Endodermal cell (in vitro differentiated cells): ENCODE measurements at regions not wholly inside any gene's neighbourhood (a gene's known extent, or its start where the extent isn't known, plus 50 kb on each side); places are given as distances from the start of the nearest gene placed in this dataset.

Experiments used
- DNase-seq: peaks from one replicate; pipeline ENCODE4 v3.0.0-alpha.2; 2017
- H3K27ac ChIP-seq: 2 replicates; pipeline ENCODE4 v1.5.1; 2013; ENCODE audit warnings: mild to moderate bottlenecking, low read depth, low read length, moderate library complexity
- H3K27me3 ChIP-seq: 2 replicates; pipeline ENCODE4 v1.6.1; 2013; ENCODE audit warnings: mild to moderate bottlenecking, low read length, moderate library complexity; ENCODE audit not compliant: insufficient read depth, control insufficient read depth, poor library complexity, severe bottlenecking
- H3K36me3 ChIP-seq: 2 replicates; pipeline ENCODE4 v1.7.0; 2013; ENCODE audit warnings: mild to moderate bottlenecking, low read length, moderate library complexity; ENCODE audit not compliant: control insufficient read depth, insufficient read depth
- H3K4me1 ChIP-seq: one replicate; pipeline ENCODE4 v1.7.0; 2013; ENCODE audit warnings: low read length; ENCODE audit not compliant: control insufficient read depth, insufficient read depth
- H3K4me3 ChIP-seq: 2 replicates; pipeline ENCODE4 v1.5.1; 2013; ENCODE audit warnings: mild to moderate bottlenecking, low read length, moderate library complexity
- H3K9ac ChIP-seq: 2 replicates; pipeline ENCODE4 v1.6.1; 2013; ENCODE audit warnings: mild to moderate bottlenecking, low read length, moderate library complexity; ENCODE audit not compliant: poor library complexity, severe bottlenecking; ENCODE audit errors: extremely low read depth
- H3K9me3 ChIP-seq: 2 replicates; pipeline ENCODE4 v1.6.1; 2013; ENCODE audit warnings: mild to moderate bottlenecking, low read length, moderate library complexity; ENCODE audit not compliant: control insufficient read depth
- H3K27ac Mint-ChIP-seq: 2 replicates; pipeline ENCODE4 v1.8.0; 2020; ENCODE audit warnings: mixed read lengths
- H3K27me3 Mint-ChIP-seq: 2 replicates; pipeline ENCODE4 v1.8.0; 2021; ENCODE audit warnings: mild to moderate bottlenecking, mixed read lengths; ENCODE audit not compliant: insufficient read depth
- H3K36me3 Mint-ChIP-seq: 2 replicates; pipeline ENCODE4 v1.8.0; 2020; ENCODE audit warnings: low read depth, mixed read lengths
- H3K4me1 Mint-ChIP-seq: 2 replicates; pipeline ENCODE4 v1.8.0; 2020; ENCODE audit warnings: mixed read lengths
- H3K4me3 Mint-ChIP-seq: 2 replicates; pipeline ENCODE4 v1.8.0; 2020; ENCODE audit warnings: mild to moderate bottlenecking, moderate library complexity, mixed read lengths
- H3K9me3 Mint-ChIP-seq: 2 replicates; pipeline ENCODE4 v1.8.0; 2020; ENCODE audit warnings: mild to moderate bottlenecking, mixed read lengths
- CTCF ChIP-seq: fragments of 200-600 bp; sonication (generic); conservative IDR thresholded peaks from 2 replicates; pipeline ENCODE4 v1.5.0; 2021; ENCODE audit warnings: antibody characterized with exemption, mild to moderate bottlenecking
- WGBS, 2 experiments: methylation state at CpG; one replicate each; pipeline versions ENCODE4 v1.1.5 to v1.1.7; 2013; ENCODE audit warnings: missing lambda C conversion rate in 2 of 2, mixed read lengths in 1 of 2; ENCODE audit not compliant: insufficient coverage in 1 of 2, insufficient read length in 1 of 2; 5-methylcytosine and 5-hydroxymethylcytosine counted together

- H3K27me3 ChIP-seq = no peaks in the 10 kb centered on the region
- Mint-ChIP-seq H3K36me3 (no peaks in the 10 kb centered on the region), H3K27ac (no peak overlapping the region), H3K9me3 (peaks cover 2% of the 10 kb centered on the region), H3K4me3 (no peak overlapping the region), H3K27me3 (no peaks in the 10 kb centered on the region), H3K4me1 (peaks cover 4% of the 10 kb centered on the region)
- no peak for TF ChIP-seq CTCF
- H3K27ac ChIP-seq = no peak overlapping the region
- H3K4me1 ChIP-seq = no peaks in the 10 kb centered on the region
- DNase-seq = no peak
- no peak overlapping the region for H3K4me3 ChIP-seq
- 100% methylated on average over 2 of the region's 3 CpGs; no CpG with 5 or more reads in 1 of the 2 experiments for WGBS, 2 experiments
- no peaks in the 10 kb centered on the region for H3K36me3 ChIP-seq
- H3K9me3 ChIP-seq = no peaks in the 10 kb centered on the region
- no peak overlapping the region for H3K9ac ChIP-seq
Observed at GRCh38 chr7:88586890-88587289, 172.6 kb upstream of the ZNF804B start.

- no peaks in the 10 kb centered on the region for H3K9me3 ChIP-seq
- 94 to 100% methylated on average over 3 of the region's 3 CpGs for WGBS, 2 experiments
- H3K4me1 Mint-ChIP-seq = peaks cover 5% of the 10 kb centered on the region
- H3K27ac Mint-ChIP-seq = no peak overlapping the region
- H3K4me3 Mint-ChIP-seq = no peak overlapping the region
- H3K27me3 Mint-ChIP-seq = no peaks in the 10 kb centered on the region
- H3K9ac ChIP-seq = no peak overlapping the region
- no peaks in the 10 kb centered on the region for H3K4me1 ChIP-seq
- H3K36me3 Mint-ChIP-seq = no peaks in the 10 kb centered on the region
- no peak for TF ChIP-seq CTCF
- DNase-seq = no peak
- H3K27ac ChIP-seq = no peak overlapping the region
- no peaks in the 10 kb centered on the region for H3K27me3 ChIP-seq
- H3K36me3 ChIP-seq = no peaks in the 10 kb centered on the region
- H3K9me3 Mint-ChIP-seq = peaks cover 2% of the 10 kb centered on the region
- H3K4me3 ChIP-seq = no peak overlapping the region
Observed at GRCh38 chr7:88586219-88586618, 173.3 kb upstream of the ZNF804B start.

GRCh38 chr7:88576720-88577119, 182.8 kb upstream of the ZNF804B start:
- H3K4me3 ChIP-seq = no peak overlapping the region
- TF ChIP-seq CTCF = no peak
- H3K27me3 ChIP-seq = no peaks in the 10 kb centered on the region
- H3K4me1 ChIP-seq = no peaks in the 10 kb centered on the region
- no peak overlapping the region for H3K27ac ChIP-seq
- Mint-ChIP-seq H3K36me3 (no peaks in the 10 kb centered on the region), H3K4me1 (peaks cover 3% of the 10 kb centered on the region), H3K4me3 (no peak overlapping the region), H3K9me3 (no peaks in the 10 kb centered on the region), H3K27ac (no peak overlapping the region), H3K27me3 (no peaks in the 10 kb centered on the region)
- DNase-seq = no peak
- H3K9ac ChIP-seq = no peak overlapping the region
- H3K36me3 ChIP-seq = no peaks in the 10 kb centered on the region
- no peaks in the 10 kb centered on the region for H3K9me3 ChIP-seq
- 79 to 87% methylated on average over 2 of the region's 2 CpGs for WGBS, 2 experiments
